ENCODE measurements at regions not wholly inside any gene's neighbourhood (a gene's known extent, or its start where the extent isn't known, plus 50 kb on each side); places are given as distances from the start of the nearest gene placed in this dataset.

DNA sequence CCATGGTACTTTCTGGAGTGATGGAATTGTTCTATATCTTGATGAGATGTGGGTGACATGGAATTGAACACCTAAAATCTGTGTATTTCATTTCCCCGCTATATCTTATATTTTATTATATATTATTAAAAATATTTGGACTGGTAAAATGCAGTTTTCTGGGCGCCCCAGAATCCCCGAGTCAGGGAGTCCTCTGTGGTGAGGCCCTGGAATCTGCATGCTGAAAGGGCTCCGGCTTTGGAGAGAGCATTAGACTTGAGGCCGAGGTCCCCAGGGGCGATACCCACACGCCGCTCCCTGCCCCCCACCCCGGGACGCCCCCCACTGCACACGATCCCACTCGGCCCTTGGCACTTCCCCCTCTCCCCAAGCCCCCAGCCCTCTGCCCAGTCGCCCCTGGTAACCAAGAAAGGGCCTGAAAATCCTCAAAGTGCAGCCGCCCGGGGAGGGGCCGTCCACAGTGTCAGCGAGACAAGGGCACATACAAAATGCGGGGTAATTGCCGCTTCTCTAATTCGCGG is 126.0 kb downstream of the ZFP36L2 start:
- DNase-seq (no peak), ATAC-seq (ENCODE audit: insufficient read depth, low FRiP score) (no peak)
- Histone ChIP-seq H3K27me3 (ENCODE audit: control insufficient read depth in 3 of 3, insufficient read depth in 3 of 3, low read length in 2 of 3) (no peaks in the 10 kb centered on the region), H3K9me3 (ENCODE audit: control insufficient read depth in 4 of 4, insufficient read depth in 3 of 4, low read length in 3 of 4) (peaks cover 0 to 1% (median 0%) of the 10 kb centered on the region in 4 donors), H3K9ac (ENCODE audit: insufficient read depth in 1 of 2, low read length in 2 of 2) (no peak overlapping the region), H3K36me3 (ENCODE audit: control insufficient read depth in 4 of 4, insufficient read depth in 4 of 4, low read length in 4 of 4) (no peaks in the 10 kb centered on the region), H3K27ac (ENCODE audit: low read depth in 1 of 2, low read length in 1 of 2) (peak overlapping the region; percentile 74 to 85), H3K4me3 (no peak overlapping the region), H3K4me1 (ENCODE audit: control insufficient read depth in 5 of 5, insufficient read depth in 5 of 5, low read length in 5 of 5) (peaks cover 0 to 47% (median 19%) of the 10 kb centered on the region in 5 donors)
- TF ChIP-seq, protein P1, sequence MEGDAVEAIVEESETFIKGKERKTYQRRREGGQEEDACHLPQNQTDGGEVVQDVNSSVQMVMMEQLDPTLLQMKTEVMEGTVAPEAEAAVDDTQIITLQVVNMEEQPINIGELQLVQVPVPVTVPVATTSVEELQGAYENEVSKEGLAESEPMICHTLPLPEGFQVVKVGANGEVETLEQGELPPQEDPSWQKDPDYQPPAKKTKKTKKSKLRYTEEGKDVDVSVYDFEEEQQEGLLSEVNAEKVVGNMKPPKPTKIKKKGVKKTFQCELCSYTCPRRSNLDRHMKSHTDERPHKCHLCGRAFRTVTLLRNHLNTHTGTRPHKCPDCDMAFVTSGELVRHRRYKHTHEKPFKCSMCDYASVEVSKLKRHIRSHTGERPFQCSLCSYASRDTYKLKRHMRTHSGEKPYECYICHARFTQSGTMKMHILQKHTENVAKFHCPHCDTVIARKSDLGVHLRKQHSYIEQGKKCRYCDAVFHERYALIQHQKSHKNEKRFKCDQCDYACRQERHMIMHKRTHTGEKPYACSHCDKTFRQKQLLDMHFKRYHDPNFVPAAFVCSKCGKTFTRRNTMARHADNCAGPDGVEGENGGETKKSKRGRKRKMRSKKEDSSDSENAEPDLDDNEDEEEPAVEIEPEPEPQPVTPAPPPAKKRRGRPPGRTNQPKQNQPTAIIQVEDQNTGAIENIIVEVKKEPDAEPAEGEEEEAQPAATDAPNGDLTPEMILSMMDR (IDR thresholded peaks at IDR 0.05; ENCODE audit: control extremely low read depth, extremely low read depth) = no peak
- 59 to 65% methylated on average over 21 of the region's 21 CpGs for WGBS, 2 donors

DNA sequence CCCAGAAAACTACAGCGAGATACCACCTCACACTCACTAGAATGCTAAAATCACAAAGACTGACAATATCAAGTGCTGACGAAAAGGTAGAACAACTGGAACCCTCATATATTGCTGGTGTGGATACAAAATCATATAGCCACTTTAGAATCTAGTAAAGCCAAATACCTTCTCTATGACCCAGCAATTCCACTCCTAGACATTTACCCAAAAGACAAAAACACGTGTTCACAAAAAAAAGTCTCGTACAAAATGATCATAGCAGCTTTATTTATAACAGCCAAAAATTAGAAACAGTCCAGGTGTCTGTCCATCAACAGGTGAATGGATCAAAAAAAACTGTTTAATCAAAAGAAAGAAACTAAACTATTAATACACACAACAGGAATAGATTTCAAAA is 126.6 kb downstream of the ZFP36L2 start:
- TF ChIP-seq, protein P1 (IDR thresholded peaks at IDR 0.05; ENCODE audit: control extremely low read depth, extremely low read depth) = no peak
- Histone ChIP-seq H3K9me3 (ENCODE audit: control insufficient read depth in 4 of 4, insufficient read depth in 3 of 4, low read length in 3 of 4) (peaks cover 0 to 1% (median 0%) of the 10 kb centered on the region in 4 donors), H3K4me1 (ENCODE audit: control insufficient read depth in 5 of 5, insufficient read depth in 5 of 5, low read length in 5 of 5) (peaks cover 0 to 41% (median 19%) of the 10 kb centered on the region in 5 donors), H3K27ac (ENCODE audit: low read depth in 1 of 2, low read length in 1 of 2) (no peak overlapping the region), H3K9ac (ENCODE audit: insufficient read depth in 1 of 2, low read length in 2 of 2) (no peak overlapping the region), H3K27me3 (ENCODE audit: control insufficient read depth in 3 of 3, insufficient read depth in 3 of 3, low read length in 2 of 3) (no peaks in the 10 kb centered on the region), H3K4me3 (no peak overlapping the region), H3K36me3 (ENCODE audit: control insufficient read depth in 4 of 4, insufficient read depth in 4 of 4, low read length in 4 of 4) (no peaks in the 10 kb centered on the region)
- 98% methylated on average over 4 of the region's 4 CpGs for WGBS, 2 donors
- DNase-seq (no peak), ATAC-seq (ENCODE audit: insufficient read depth, low FRiP score) (no peak)

DNA sequence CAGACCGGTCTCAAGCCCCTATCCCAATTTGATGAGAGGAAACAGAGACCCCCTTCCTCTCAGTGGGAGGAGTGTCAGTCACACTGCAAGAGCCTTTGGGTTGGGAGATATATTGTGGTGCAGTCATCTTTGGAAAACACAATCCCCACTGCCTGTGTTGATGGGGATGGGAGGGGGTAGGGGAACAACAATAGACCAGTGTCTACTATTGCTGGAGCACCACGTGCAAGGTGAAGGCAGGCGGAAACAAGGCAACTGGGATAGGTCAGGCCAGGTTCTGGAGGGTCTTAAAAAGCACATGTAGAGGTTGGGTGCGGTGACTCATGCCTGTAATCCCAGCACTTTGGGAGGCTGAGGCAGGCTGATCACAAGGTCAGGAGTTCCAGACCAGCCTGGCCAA is 127.9 kb downstream of the ZFP36L2 start:
- Histone ChIP-seq H3K4me3 (no peak overlapping the region), H3K9me3 (ENCODE audit: control insufficient read depth in 4 of 4, insufficient read depth in 3 of 4, low read length in 3 of 4) (no peaks in the 10 kb centered on the region), H3K4me1 (ENCODE audit: control insufficient read depth in 5 of 5, insufficient read depth in 5 of 5, low read length in 5 of 5) (peaks cover 0 to 37% (median 19%) of the 10 kb centered on the region in 5 donors), H3K9ac (ENCODE audit: insufficient read depth in 1 of 2, low read length in 2 of 2) (no peak overlapping the region), H3K36me3 (ENCODE audit: control insufficient read depth in 4 of 4, insufficient read depth in 4 of 4, low read length in 4 of 4) (no peaks in the 10 kb centered on the region), H3K27me3 (ENCODE audit: control insufficient read depth in 3 of 3, insufficient read depth in 3 of 3, low read length in 2 of 3) (no peaks in the 10 kb centered on the region), H3K27ac (ENCODE audit: low read depth in 1 of 2, low read length in 1 of 2) (no peak overlapping the region)
- TF ChIP-seq, protein P1 (IDR thresholded peaks at IDR 0.05; ENCODE audit: control extremely low read depth, extremely low read depth) = no peak
- WGBS, 2 donors = 92 to 97% methylated on average over 4 of the region's 4 CpGs
- DNase-seq = no peak
- no peak for ATAC-seq (ENCODE audit: insufficient read depth, low FRiP score)
